Prostate gland (tissue), 2 donors: ENCODE measurements at regions not wholly inside any gene's neighbourhood (a gene's known extent, or its start where the extent isn't known, plus 50 kb on each side); places are given as distances from the start of the nearest gene placed in this dataset.

Experiments used
- POLR2A ChIP-seq: fragments of 450-650 bp; IDR thresholded peaks from one replicate; pipeline ENCODE4 v1.6.1; 2016; ENCODE audit warnings: antibody characterized with exemption, mild to moderate bottlenecking
- POLR2AphosphoS5 ChIP-seq: sonication (generic); formaldehyde crosslinking; IDR thresholded peaks from one replicate; pipeline ENCODE4 v1.6.1; 2017; ENCODE audit warnings: antibody characterized with exemption
- TF ChIP-seq, protein P1 (sequence below), 4 experiments: fragments of 200-600 bp in 2 of 4; fragments of 450-650 bp in 2 of 4; sonication (generic) in 2 of 4; IDR thresholded peaks; 1 replicate in 3 of 4; 2 replicates in 1 of 4; pipeline ENCODE4 v1.5.1; 2016 to 2019; ENCODE audit warnings: antibody characterized with exemption in 4 of 4, mild to moderate bottlenecking in 2 of 4, moderate library complexity in 2 of 4

DNA sequence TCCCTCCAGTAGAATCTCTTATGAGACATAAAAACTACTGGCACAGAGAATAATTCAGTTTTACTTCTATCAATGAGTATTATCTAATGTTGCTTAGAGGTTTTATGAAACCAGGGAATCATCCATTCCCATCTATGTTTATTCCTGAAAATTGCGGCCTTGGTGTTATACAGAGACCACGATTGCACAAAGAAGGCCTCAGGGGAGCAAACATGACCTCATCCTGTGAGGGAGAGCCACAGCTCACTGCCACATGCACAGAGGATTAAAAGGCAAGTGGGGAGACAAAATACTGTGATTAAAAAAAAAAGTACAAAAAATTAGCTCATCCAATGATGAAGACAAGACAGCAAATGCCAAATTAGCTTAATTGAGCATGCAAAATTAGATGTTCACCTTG is 111.8 kb upstream of the SLC35G4 start:
- TF ChIP-seq, protein P1, sequence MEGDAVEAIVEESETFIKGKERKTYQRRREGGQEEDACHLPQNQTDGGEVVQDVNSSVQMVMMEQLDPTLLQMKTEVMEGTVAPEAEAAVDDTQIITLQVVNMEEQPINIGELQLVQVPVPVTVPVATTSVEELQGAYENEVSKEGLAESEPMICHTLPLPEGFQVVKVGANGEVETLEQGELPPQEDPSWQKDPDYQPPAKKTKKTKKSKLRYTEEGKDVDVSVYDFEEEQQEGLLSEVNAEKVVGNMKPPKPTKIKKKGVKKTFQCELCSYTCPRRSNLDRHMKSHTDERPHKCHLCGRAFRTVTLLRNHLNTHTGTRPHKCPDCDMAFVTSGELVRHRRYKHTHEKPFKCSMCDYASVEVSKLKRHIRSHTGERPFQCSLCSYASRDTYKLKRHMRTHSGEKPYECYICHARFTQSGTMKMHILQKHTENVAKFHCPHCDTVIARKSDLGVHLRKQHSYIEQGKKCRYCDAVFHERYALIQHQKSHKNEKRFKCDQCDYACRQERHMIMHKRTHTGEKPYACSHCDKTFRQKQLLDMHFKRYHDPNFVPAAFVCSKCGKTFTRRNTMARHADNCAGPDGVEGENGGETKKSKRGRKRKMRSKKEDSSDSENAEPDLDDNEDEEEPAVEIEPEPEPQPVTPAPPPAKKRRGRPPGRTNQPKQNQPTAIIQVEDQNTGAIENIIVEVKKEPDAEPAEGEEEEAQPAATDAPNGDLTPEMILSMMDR (IDR thresholded peaks at IDR 0.05), result no peak
- TF ChIP-seq POLR2AphosphoS5 (no peak), POLR2A (no peak)
